Activated T-helper 1 cell treated with anti-CD3 and anti-CD28 coated beads, Interleukin-12 subunit alpha, Interleukin-12 subunit beta, Interleukin-2, Interleukin-4 antibody, amounts not matched to agents 30 ng/mL and 10 ng/mL and 1 ng/mL, durations not matched to agents 14 hours and 24 hours and 36 hours (primary cell): ENCODE measurements at regions not wholly inside any gene's neighbourhood (a gene's known extent, or its start where the extent isn't known, plus 50 kb on each side); places are given as distances from the start of the nearest gene placed in this dataset.

ENCODE experiments used
- DNase-seq: peaks from one replicate; pipeline ENCODE4 v3.0.0; 2021; ENCODE audit warnings: low spot score
- H3K27ac Mint-ChIP-seq: one replicate; pipeline ENCODE4 v1.8.0; 2021; ENCODE audit warnings: mild to moderate bottlenecking, mixed read lengths
- H3K27me3 Mint-ChIP-seq: one replicate; pipeline ENCODE4 v1.8.0; 2022; ENCODE audit warnings: mild to moderate bottlenecking, moderate library complexity, mixed read lengths; ENCODE audit not compliant: insufficient read depth
- H3K36me3 Mint-ChIP-seq: one replicate; pipeline ENCODE4 v1.8.0; 2021; ENCODE audit warnings: low read depth, mixed read lengths
- H3K4me1 Mint-ChIP-seq: one replicate; pipeline ENCODE4 v1.8.0; 2021; ENCODE audit warnings: low read depth, mixed read lengths
- H3K4me3 Mint-ChIP-seq: one replicate; pipeline ENCODE4 v1.8.0; 2021; ENCODE audit warnings: mild to moderate bottlenecking, moderate library complexity, mixed read lengths
- H3K9me3 Mint-ChIP-seq: one replicate; pipeline ENCODE4 v1.8.0; 2021; ENCODE audit warnings: mixed read lengths
- intact Hi-C: fragments of 100-400 bp; cut with micrococcal nuclease; formaldehyde crosslinking; loops from one replicate; pipeline ENCODE4 v1.15.1; 2024

- Mint-ChIP-seq H3K4me1 (peaks cover 10% of the 10 kb centered on the region), H3K4me3 (no peak overlapping the region), H3K9me3 (no peaks in the 10 kb centered on the region), H3K27me3 (peaks cover 45% of the 10 kb centered on the region), H3K27ac (no peak overlapping the region), H3K36me3 (no peaks in the 10 kb centered on the region)
- DNase-seq = no peak
- intact Hi-C loops = no loop called here
Measured at GRCh38 chr13:30561511-30561910, 56.2 kb upstream of the USPL1 start.

GRCh38 chr13:30564489-30564888, 53.2 kb upstream of the USPL1 start:
- Mint-ChIP-seq H3K27ac (no peak overlapping the region), H3K4me3 (no peak overlapping the region), H3K27me3 (peaks cover 33% of the 10 kb centered on the region), H3K4me1 (peaks cover 10% of the 10 kb centered on the region), H3K9me3 (no peaks in the 10 kb centered on the region), H3K36me3 (no peaks in the 10 kb centered on the region)
- DNase-seq = no peak
- intact Hi-C loops = no loop called here

- H3K27ac Mint-ChIP-seq = no peak overlapping the region
Measured at GRCh38 chr13:30565658-30566057, 52.1 kb upstream of the USPL1 start.

GRCh38 chr13:30567072-30567471, 50.6 kb upstream of the USPL1 start:
- no peak overlapping the region for H3K27ac Mint-ChIP-seq
- intact Hi-C loops = no loop called here
- no peaks in the 10 kb centered on the region for H3K9me3 Mint-ChIP-seq
- no peaks in the 10 kb centered on the region for H3K36me3 Mint-ChIP-seq
- peaks cover 26% of the 10 kb centered on the region for H3K4me1 Mint-ChIP-seq
- no peak overlapping the region for H3K4me3 Mint-ChIP-seq
- peaks cover 9% of the 10 kb centered on the region for H3K27me3 Mint-ChIP-seq
- DNase-seq = no peak

More at GRCh38 chr13:30565658-30566057, 52.1 kb upstream of the USPL1 start:
- intact Hi-C loops = no loop called here
- H3K36me3 Mint-ChIP-seq = no peaks in the 10 kb centered on the region
- H3K4me1 Mint-ChIP-seq = peaks cover 21% of the 10 kb centered on the region
- DNase-seq = no peak
- peaks cover 21% of the 10 kb centered on the region for H3K27me3 Mint-ChIP-seq
- no peak overlapping the region for H3K4me3 Mint-ChIP-seq
- H3K9me3 Mint-ChIP-seq = no peaks in the 10 kb centered on the region
